Stimulated activated CD8-positive, alpha-beta memory T cell treated with anti-CD3 and anti-CD28 coated beads, Interleukin-12 subunit alpha, Interleukin-12 subunit beta, amount 100 ng/mL, for 24 hours (primary cell): ENCODE measurements at regions not wholly inside any gene's neighbourhood (a gene's known extent, or its start where the extent isn't known, plus 50 kb on each side); places are given as distances from the start of the nearest gene placed in this dataset.

Experiments used
- DNase-seq: peaks from one replicate; pipeline ENCODE4 v3.0.0-alpha.2; 2020; ENCODE audit errors: extremely low read depth

- no peak for DNase-seq
Measured at GRCh38 chr18:47758000-47758399, 172.5 kb downstream of the SMAD2 start.

DNA sequence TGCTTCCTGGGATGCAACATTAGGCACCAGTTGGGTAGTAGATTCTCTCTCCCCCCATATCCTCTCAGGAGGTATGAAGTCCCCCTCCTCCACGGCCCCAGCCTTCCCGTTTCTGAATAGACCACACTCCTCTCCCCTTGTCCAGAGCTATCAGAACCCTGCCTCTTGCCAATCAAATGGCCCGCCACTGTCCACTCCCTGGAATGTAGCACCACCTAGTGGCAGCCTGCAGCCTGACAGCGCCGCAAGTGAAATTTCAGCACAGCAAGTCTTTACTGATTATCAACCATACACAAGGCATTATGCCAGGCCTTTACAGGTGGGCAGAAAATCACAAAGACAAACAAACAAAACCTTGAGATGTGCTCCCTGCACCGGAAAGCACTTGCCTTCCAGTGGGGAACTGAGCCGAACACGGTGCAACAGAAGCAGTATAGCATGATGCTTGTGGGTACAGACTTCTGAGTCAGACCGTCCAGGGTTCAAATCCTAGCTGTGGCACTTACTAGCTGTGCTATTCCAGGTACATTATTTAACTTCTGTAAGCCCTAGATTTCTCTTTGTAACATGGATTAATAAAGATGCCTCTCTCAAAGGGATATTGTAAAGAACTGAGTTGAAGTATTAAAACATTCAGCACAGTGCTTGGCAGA lies 174.0 kb downstream of the SMAD2 start:
- DNase-seq, result peak; percentile 15

GRCh38 chr18:47755102-47755456 lies 175.4 kb downstream of the SMAD2 start:
- DNase-seq, result no peak

GRCh38 chr18:47754311-47755101 lies 176.0 kb downstream of the SMAD2 start:
- no peak for DNase-seq

DNA sequence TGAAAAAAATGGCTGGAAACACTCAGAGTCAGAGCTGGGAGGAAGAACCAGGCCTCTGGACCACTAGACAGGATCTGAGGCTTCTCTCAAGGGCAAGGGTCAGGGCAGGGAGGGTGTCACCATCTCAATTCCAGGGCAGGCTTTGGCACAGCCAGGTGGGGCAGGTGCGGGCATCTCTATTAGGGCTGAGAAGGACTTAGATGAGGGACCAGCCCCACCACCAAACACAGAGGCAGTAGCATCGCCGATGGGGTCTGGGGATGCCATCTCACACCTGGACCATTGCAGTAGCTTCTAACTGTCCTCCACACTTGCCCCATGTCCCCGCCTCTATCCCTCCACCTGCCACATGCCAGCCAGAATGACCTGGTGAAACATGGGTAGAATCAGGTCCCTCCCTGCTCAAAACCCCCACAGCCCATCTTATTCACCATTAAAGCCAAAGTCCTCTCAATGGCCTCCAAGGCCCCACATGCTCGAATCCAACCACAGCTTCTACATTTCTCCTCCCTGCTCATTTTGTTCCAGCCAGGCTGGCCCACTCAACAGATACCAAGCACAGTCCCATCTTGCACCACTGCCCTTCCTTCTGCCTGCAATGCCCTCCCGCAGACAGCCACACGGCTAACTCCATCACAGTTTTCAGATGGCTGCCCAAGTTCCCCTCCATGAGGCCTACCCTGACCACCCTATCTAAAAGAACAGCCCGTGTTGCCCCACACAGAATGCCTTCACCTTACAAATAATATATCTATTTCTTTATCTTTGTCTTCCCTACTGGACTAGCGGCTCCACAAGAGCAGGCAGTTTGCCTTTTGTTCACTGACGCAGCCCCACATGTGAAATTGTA lies 177.4 kb downstream of the SMAD2 start:
- DNase-seq, result no peak

DNA sequence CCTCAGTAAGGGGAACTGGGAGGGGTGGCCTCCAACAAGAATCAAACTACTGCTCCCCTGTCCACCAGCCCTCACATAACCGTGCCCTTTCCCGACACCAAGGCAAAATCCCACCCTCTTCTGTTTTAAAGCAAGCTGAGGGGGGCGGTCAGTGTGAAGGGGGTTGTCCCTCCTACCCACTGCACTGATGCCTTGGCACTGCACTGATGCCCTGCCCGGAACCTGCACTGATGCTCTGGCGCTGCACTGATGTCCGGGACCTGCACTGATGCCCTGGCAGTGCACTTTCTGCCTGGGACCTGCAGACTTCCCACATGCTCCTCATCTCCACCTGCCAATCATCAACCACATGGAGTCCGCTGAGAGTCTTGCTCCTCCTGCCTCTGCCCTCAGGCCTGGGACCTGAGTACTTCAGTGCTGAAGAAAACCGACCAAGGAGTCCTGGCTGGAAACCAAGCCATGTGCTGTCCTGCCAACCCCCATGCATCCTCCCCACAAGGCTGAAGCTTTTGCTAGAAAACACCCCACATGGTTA lies 179.5 kb downstream of the SMAD2 start:
- no peak for DNase-seq

DNA sequence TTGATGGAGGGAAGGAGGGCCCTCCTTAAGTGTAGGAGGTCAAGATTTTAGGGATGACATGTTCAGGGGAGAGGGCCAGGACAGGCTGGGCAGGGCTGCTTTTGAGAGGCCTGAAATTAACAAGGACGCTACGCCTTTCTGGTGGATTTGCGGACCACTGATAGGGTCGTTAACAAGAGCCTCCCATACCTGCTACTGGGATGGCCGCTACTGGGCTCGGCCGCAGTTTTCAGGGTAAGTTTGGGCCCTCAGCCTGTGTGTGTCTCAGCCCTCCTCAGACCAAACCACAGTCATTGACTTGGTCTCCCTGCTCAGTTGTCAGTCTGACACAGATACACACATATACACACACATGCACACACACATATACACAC lies 180.9 kb downstream of the SMAD2 start:
- no peak for DNase-seq

DNA sequence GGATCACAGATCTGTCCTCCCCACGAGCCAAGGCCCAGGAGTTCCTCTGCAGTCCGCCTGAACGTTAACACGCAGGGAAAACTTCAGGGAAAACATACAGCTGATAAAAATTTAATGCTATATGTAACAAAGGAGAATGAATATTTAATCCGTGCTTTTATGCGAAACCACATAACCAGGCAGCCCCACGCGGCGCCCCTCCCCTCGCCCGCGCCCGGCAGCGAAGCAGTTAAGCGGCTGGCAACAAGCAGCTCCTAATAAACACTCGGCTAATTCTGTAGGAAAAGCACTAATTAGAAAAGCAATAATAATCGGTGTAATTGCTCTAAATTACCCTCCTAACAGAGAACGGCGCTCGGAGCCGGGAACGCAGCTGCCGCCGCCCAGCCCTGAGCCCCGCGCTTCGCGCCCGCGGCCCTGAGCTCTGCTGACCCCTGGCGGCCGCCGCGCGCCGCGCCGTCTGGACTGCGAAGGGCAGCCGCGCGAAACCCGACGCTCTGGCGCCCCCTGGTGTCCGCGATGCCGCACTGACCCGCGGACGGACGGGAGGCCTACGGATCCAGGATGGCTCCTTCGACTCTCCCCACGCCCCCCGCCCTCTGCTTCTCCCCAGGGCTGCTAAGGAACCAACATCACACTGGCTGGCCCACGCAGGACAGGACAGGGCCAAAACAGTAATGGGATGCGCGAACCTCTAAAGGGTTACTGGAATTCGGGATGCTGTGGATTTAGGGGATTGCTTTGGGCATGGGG lies 181.4 kb downstream of the SMAD2 start:
- DNase-seq, result peak; percentile 53

DNA sequence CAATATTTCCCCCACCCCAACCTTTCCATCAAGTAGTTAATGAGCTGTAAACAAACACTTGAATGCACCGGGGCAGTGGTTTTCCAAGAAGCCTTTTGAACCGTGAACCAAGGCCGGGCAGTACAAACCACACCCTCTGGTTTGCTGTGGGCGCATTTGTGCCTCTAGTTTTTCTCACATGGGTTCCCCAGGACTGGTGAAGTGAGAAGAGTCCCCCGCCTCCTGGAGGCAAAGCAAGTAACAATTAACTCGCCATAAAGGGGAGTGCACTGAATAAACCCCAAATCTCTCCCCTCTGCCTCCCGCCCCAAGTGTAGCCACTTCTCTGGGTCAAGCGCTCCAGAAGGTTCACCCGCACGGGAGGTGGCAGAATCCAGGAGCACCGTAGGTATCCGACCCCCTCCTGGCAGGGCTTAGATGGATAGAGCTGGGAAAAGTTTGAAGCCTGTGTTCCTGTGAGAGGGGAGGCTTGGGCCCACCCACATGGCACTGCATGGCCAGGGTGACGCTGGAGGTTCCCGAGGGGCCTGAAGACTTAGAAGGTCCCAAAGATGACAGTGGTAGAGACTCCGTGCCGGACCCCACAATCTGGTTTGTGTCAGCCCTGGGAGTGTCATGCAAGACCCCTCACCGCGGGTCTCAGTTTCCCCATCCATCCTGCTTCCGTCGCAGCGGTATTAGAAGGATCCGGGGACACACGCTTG lies 182.2 kb downstream of the SMAD2 start:
- DNase-seq, result no peak

DNA sequence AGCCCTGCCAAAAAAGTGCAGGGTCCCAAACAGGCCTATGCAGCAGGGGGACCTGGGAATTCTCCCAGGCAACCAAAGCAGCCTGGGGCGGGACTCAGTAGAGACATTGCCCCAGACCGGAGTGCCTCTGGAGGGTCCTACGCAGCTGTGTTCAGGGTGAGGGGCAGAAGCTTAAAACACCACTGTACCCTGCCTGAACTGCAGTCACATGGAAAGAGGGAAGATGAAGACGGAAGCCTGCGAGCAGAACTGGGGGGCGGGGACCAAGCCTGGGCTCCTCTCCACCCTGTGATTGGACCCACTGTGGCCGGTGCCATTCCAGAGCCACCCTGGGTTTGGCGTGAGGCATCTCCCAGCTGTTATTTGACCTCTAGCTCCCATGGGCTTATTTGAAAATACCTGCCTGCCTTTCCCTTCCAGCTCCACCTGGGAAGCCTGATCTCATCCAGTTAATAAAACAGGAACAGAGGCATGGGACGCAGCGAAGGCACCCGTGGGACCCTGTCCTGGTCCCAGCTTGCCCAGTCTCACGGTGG lies 183.1 kb downstream of the SMAD2 start:
- DNase-seq, result no peak

GRCh38 chr18:47746615-47747014 lies 183.8 kb downstream of the SMAD2 start:
- DNase-seq, result no peak

DNA sequence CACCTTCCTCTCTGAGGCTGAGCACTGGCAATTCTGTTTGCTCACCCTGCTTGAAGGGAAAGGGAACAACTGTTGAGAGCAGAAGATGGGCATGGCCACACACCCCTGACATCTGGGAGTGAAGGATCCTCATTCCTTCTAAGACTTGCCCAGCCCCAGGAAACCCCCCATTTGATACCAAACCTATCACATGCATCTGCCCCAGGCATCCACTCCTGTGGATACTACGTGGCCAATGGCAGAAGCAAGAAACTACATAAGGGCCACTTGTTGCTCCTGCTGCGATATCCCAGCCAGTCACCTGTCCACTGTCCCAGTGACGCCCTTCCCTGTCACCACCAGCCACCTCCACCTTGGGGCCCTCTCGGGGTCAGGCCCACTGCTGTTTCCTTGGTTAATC lies 185.2 kb downstream of the SMAD2 start:
- DNase-seq, result no peak

- DNase-seq, result no peak
Measured at GRCh38 chr18:47737956-47738355, 192.5 kb downstream of the SMAD2 start.

GRCh38 chr18:47737198-47737830 lies 193.1 kb downstream of the SMAD2 start:
- DNase-seq, result no peak

DNA sequence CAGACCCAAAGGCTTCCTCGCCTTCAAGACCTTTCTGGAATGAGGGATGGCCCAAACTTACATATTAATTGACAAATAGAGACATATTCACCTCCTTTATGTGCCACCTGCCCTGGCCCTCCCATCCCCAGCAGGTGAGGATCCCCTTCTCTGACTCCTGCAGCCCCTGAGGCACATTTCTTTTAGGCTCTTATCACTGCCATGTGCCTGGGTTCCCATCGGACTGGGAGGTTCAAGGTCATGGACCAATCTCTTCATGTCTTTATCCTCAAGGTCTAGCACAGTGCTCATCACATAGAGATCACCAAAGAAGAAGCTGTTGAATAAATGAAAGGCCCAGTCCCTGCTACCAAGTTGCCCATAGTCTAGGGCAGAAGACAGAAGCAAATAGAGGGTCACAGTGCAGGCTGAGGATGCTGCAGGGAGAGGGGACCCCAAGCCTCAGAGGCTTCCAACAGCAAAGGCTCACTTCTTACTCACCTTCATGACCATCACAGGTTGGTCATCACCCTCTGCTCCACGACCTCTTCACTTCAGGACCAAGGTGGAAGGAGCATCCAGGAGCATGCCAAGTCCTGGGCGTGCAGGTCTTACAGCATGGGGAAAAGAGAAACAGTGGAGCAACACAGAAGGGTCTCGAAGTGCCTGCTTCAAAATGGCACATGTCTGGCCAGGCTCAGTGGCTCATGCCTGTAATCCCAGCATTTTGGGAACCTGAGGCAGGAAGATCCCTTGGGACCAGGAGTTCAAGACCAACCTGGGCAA lies 193.9 kb downstream of the SMAD2 start:
- no peak for DNase-seq

DNA sequence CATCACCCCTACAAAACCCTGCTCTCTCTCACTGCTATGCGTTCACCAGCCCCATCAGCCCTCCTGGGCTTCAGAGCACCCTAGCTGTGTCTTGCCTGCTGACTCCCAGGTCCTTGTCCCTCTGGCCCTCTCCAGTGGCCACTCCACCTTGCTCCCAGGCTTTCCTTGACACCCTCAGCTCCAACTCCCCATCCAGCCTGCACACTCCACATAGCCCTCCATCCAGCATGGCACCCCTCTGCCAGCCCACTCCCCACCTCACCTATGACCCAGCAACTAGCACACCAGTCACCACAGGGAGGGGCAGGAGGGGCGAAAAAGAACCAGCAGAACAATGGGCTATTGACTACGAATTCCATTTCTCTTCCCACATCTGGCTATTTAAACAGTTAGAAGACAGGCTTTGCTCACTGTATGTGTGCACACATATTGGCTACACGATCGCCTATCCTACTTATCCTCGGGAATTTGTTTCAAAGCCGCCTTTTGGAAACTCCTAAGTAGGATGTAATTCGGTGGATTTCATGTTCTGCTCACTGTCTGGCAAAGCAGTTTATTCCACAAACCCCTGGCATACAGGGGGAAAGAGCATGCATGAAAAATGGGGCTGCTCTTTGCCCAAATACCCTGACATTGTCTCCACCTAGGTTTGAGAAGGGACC lies 195.3 kb downstream of the SMAD2 start:
- no peak for DNase-seq

DNA sequence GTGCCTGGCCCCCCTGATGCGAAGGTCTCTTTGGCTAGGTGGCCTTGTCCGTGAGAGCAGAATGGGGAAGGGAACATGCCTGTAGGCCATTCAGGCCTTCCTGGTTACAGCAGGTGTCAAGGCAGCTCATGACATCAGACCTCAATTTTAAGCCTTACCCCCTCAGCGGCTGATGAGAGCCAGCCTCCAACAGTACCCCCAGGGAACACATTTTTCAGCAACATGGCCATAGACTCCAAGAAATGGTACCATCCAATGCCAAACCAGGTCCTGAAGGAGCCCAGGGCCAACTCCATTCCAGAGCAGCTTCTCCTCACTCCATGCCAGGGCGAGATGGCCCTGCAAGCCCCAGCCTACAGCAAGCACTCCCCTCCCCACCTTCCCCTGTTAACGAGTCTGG lies 199.2 kb downstream of the SMAD2 start:
- DNase-seq, result no peak

- no peak for DNase-seq
Measured at GRCh38 chr18:47730795-47731194, 199.7 kb downstream of the SMAD2 start.

- no peak for DNase-seq
Measured at GRCh38 chr18:47729356-47729755, 201.1 kb downstream of the SMAD2 start.
